ENCODE measurements at regions not wholly inside any gene's neighbourhood (a gene's known extent, or its start where the extent isn't known, plus 50 kb on each side); places are given as distances from the start of the nearest gene placed in this dataset.

GRCh38 chr13:97520061-97520460 lies 86.1 kb downstream of the RAP2A start:
- no peaks in the 10 kb centered on the region for H3K27me3 ChIP-seq (replicated peaks; ENCODE audit: insufficient read depth)
- no peaks in the 10 kb centered on the region for H3K36me3 ChIP-seq
- no peaks in the 10 kb centered on the region for H3K9me3 ChIP-seq
- no peak for ATAC-seq (ENCODE audit: insufficient number of reproducible peaks, low FRiP score, low read depth)
- no peak overlapping the region for H3K4me3 ChIP-seq
- H3K4me1 ChIP-seq (ENCODE audit: control insufficient read depth in 1 of 2, low read depth in 2 of 2): no peaks in the 10 kb centered on the region
- no peak overlapping the region for H3K27ac ChIP-seq
- DNase-seq (ENCODE audit: low spot score): no peak
- no peak for TF ChIP-seq CTCF (IDR thresholded peaks at IDR 0.05)

DNA sequence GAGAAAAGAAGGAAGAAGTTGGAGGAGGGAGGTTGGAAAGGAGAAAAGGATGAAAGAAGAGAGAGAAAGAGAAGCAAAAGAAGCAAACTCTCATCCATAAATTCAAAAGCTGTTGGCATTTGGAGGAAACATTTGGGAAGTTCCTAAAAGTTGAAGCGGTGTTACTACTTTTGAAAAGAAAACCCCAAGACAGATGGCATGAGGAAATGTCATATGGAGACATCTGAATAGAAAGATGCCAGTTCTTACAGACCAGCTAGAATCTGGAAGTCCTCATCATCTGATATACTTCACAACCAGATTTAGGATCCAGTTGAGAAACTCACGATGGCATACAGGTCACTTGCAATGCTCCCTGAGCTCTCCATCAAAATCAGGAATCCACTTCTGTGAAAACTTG lies 86.9 kb downstream of the RAP2A start:
- Histone ChIP-seq H3K4me3 (no peak overlapping the region), H3K36me3 (no peaks in the 10 kb centered on the region), H3K9me3 (no peaks in the 10 kb centered on the region), H3K4me1 (ENCODE audit: control insufficient read depth in 1 of 2, low read depth in 2 of 2) (no peaks in the 10 kb centered on the region), H3K27me3 (replicated peaks; ENCODE audit: insufficient read depth) (no peaks in the 10 kb centered on the region), H3K27ac (no peak overlapping the region)
- no peak for DNase-seq (ENCODE audit: low spot score)
- no peak for TF ChIP-seq CTCF (IDR thresholded peaks at IDR 0.05)
- ATAC-seq (ENCODE audit: insufficient number of reproducible peaks, low FRiP score, low read depth): no peak

GRCh38 chr13:97521726-97522125 lies 87.8 kb downstream of the RAP2A start:
- no peak for TF ChIP-seq CTCF (IDR thresholded peaks at IDR 0.05)
- ATAC-seq (ENCODE audit: insufficient number of reproducible peaks, low FRiP score, low read depth): no peak

GRCh38 chr13:97522243-97522642 lies 88.3 kb downstream of the RAP2A start:
- no peaks in the 10 kb centered on the region for H3K4me1 ChIP-seq (ENCODE audit: control insufficient read depth in 1 of 2, low read depth in 2 of 2)
- H3K27ac ChIP-seq: no peak overlapping the region
- H3K36me3 ChIP-seq: no peaks in the 10 kb centered on the region
- no peak for TF ChIP-seq CTCF (IDR thresholded peaks at IDR 0.05)
- no peaks in the 10 kb centered on the region for H3K9me3 ChIP-seq
- ATAC-seq (ENCODE audit: insufficient number of reproducible peaks, low FRiP score, low read depth) (no peak), DNase-seq (ENCODE audit: low spot score) (no peak)
- no peak overlapping the region for H3K4me3 ChIP-seq
- no peaks in the 10 kb centered on the region for H3K27me3 ChIP-seq (replicated peaks; ENCODE audit: insufficient read depth)

More at GRCh38 chr13:97521726-97522125, 87.8 kb downstream of the RAP2A start:
- no peaks in the 10 kb centered on the region for H3K4me1 ChIP-seq (ENCODE audit: control insufficient read depth in 1 of 2, low read depth in 2 of 2)
- no peak overlapping the region for H3K27ac ChIP-seq
- no peaks in the 10 kb centered on the region for H3K27me3 ChIP-seq (replicated peaks; ENCODE audit: insufficient read depth)
- H3K36me3 ChIP-seq: no peaks in the 10 kb centered on the region
- DNase-seq (ENCODE audit: low spot score): no peak
- no peaks in the 10 kb centered on the region for H3K9me3 ChIP-seq
- no peak overlapping the region for H3K4me3 ChIP-seq

DNA sequence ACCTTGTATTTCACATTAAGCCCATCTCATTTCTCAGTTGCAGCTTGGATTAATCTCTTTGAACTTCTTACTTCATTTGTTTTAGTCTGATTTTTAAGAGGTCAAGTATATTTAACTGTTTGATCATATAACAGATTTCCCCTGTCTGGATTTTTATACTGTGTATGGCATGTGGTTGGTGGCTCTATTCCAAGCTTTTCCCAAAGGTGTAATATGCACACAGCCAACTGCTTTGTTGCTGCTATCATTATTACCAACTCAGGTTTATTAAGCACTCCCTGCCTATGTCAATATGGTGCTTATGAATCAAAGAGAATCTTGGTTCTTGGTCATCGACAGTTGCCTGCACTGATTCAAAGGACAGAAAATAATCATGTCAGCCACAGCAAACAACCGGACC lies 92.6 kb downstream of the RAP2A start:
- Histone ChIP-seq H3K4me3 (no peak overlapping the region), H3K27me3 (replicated peaks; ENCODE audit: insufficient read depth) (no peaks in the 10 kb centered on the region), H3K27ac (no peak overlapping the region), H3K36me3 (no peaks in the 10 kb centered on the region), H3K4me1 (ENCODE audit: control insufficient read depth in 1 of 2, low read depth in 2 of 2) (no peaks in the 10 kb centered on the region), H3K9me3 (no peaks in the 10 kb centered on the region)
- TF ChIP-seq CTCF (IDR thresholded peaks at IDR 0.05): no peak
- no peak for DNase-seq (ENCODE audit: low spot score)
- ATAC-seq (ENCODE audit: insufficient number of reproducible peaks, low FRiP score, low read depth): no peak

All from thoracic aorta (tissue), 2 donors.